Peyer's patch (tissue), 4 donors: ENCODE measurements at regions not wholly inside any gene's neighbourhood (a gene's known extent, or its start where the extent isn't known, plus 50 kb on each side); places are given as distances from the start of the nearest gene placed in this dataset.

ENCODE experiments used
- CTCF ChIP-seq, 6 experiments: fragments of 450-650 bp in 4 of 6; fragments of 200-600 bp in 2 of 6; sonication (generic) in 1 of 6; IDR thresholded peaks; one replicate each; pipeline ENCODE4 v1.5.1; 2017 to 2019; ENCODE audit warnings: antibody characterized with exemption in 6 of 6, mild to moderate bottlenecking in 3 of 6, moderate library complexity in 1 of 6
- POLR2A ChIP-seq, 2 donors: fragments of 450-650 bp; IDR thresholded peaks; one replicate each; pipeline ENCODE4 v1.5.1; 2017; ENCODE audit warnings: antibody characterized with exemption in 2 of 2, mild to moderate bottlenecking in 2 of 2, moderate library complexity in 2 of 2

GRCh38 chr1:88302843-88303486, 381.1 kb upstream of the PKN2 start:
- TF ChIP-seq CTCF (IDR thresholded peaks at IDR 0.05) (peak in 4 of 6 experiments; percentile 31 to 58 (median 52)), POLR2A (IDR thresholded peaks at IDR 0.05) (no peak)
